ENCODE measurements at regions not wholly inside any gene's neighbourhood (a gene's known extent, or its start where the extent isn't known, plus 50 kb on each side); places are given as distances from the start of the nearest gene placed in this dataset.

DNA sequence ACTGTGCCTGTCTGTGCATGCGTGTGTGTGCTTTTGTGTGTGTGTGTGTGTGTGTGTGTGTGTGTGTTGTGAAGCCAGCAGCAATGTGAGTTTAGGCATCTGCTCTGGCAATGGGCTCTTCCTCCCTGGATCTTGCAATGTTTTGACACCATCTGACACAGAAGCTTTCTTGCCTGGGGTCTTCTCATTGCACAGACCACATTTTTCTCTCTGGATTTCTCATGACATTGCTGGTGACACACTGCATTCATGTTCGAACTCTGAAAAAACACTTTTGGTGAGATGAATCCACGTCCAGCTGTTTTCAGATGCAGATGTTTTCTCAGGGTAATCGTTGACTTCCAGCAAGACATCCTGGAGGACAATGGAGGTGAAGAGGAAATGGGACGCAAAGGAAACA lies 63.0 kb upstream of the FZD8 start:
- no peak for DNase-seq

DNA sequence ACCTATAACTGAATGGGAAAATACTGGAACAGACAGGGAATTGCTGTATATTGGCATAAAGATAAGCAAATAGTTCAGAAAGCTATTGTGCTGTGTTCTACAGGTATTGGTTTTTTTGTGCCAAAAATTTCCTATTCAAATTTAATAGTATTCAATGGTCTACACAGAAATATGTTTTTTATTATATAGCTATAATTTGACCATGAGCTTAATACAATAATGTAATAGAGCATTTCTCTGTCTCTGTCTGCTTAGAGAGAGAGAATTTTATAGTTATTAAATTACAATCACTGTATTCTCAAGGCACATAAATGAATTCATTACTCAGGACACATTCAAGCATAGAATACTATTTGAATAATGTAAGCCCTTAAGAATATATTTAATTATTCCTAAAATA lies 62.3 kb upstream of the FZD8 start:
- no peak for DNase-seq

DNA sequence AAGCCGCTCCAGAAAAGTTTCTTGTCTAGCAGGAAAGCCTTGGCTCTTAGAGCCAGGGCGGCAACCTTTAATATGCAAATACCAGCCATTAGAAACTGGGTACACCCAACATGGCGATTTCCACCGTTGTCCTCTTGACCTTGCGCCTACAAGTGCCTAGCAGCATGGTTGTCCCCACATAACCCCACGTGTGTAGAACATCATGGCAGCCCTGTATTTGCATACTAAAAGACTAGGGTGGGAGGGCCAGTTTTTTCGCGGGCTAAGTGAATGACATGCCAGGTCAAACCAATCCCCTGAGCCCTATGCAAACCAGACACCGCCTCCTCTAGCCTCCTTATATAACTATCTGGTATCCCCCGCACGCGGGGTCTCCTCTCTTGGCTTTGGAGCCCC lies 58.4 kb upstream of the FZD8 start:
- DNase-seq, result no peak

GRCh38 chr10:35699848-35700486 lies 57.9 kb upstream of the FZD8 start:
- DNase-seq, result no peak

- no peak for DNase-seq
Measured at GRCh38 chr10:35696392-35697287, 54.5 kb upstream of the FZD8 start.

GRCh38 chr10:35693800-35694199 lies 51.7 kb upstream of the FZD8 start:
- DNase-seq, result no peak

Measured in hematopoietic multipotent progenitor cell treated with erythropoietin and hydrocortisone succinate and interleukin-3 and kit ligand, for 6 days (in vitro differentiated cells).